T47D (cell line): ENCODE measurements at regions not wholly inside any gene's neighbourhood (a gene's known extent, or its start where the extent isn't known, plus 50 kb on each side); places are given as distances from the start of the nearest gene placed in this dataset.

Experiments
- DNase-seq, 2 experiments: peaks; one replicate each; pipeline versions ENCODE4 v3.0.0 to v3.0.0-alpha.2; 2011 to 2012; ENCODE audit warnings: low read depth in 1 of 2, low spot score in 1 of 2
- JUND ChIP-seq: IDR thresholded peaks from 2 replicates; pipeline ENCODE4 v1.6.1; 2012; ENCODE audit warnings: low read depth
- in situ Hi-C: cut with HindIII; loops from 2 replicates; pipeline ENCODE4 v1.10.0; 2016; ENCODE audit warnings: low sequenced_read_pairs, low pct_unique_long_range_greater_than_20kb

- no peak for DNase-seq
- in situ Hi-C loops = no loop called here
- TF ChIP-seq JUND = no peak
Measured at GRCh38 chr2:147520817-147521216, 324.0 kb upstream of the ACVR2A start.

DNA sequence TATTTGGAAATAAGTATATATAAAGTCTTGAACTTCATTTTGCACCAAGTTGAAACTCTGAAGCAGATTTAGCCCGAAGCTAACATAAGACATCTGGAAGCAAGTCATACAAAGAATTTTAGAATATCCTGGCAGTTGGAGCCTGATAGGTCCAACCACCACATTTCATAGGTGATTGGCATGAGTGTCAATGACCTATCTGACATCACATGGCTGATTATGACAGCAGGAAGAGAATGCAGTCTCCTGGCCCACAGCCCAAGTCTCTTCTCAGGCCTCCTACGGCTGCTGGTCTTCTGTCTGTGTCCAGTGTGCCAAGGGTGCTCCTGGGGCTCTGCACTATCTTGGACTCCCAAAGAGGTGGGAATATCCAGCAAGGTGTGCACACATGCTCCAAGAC is 325.7 kb upstream of the ACVR2A start:
- TF ChIP-seq JUND = no peak
- no peak for DNase-seq
- in situ Hi-C loops = no loop called here

DNA sequence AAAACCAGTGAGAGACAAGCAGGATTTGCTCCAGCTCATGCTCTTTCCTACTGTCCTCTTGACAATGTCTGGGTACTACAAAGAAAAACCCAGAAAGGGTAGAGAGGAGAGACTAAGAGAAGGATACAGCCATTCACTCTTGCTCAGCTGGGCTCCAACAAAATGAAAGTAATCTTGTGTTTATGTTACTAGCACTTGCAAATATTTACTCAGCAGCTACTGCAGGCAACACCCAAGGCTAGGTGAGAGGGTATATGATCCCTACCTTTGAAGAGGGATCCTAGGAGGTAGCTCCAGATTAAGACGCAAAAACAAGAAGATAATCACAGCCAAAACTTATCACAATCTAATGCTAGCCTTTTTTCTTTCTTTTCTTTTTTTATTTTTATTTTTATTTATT is 329.6 kb upstream of the ACVR2A start:
- no peak for TF ChIP-seq JUND
- in situ Hi-C loops = no loop called here
- peak in 1 of 2 experiments; percentile 37 for DNase-seq

DNA sequence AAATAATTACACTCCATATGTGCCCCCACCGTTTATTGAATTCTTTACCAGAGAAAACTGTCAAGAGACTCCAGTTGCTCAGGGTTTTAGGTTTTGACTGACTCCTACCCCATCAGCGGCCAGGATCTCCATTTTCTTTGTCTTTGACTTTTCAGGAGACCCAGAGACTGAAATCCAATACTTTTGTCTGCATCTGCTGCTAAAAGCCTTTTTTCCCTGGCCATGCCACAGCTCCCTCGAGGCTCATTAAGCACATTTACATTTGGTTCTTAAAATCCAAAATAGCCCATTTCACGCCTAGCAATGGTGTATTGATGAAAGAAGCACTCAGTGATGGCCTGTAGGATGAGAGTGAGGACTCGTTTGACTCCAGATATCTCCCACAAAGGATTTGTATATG is 332.6 kb upstream of the ACVR2A start:
- TF ChIP-seq JUND = no peak
- no peak for DNase-seq
- in situ Hi-C loops = no loop called here

DNA sequence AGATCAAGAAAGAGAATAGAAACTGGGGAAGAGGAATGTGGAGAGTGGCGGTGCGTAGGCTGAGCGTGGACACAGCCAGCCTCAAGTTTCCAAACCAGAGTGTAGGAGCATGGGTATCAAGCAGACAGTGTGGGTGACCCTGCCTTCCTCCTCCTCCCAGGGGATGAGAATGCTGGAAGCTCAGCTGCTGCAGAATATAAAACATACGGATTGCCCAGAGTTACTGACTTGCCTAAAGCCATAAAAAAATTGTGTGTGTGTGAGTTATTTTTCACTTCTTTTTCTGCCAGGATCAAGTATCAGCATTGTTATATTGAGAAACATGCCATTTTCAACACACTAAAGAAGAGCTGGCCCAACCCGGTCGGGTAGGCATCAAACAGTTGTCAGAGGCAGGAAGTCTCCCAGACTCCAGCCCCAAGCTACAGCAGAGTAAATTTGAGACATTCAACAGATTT is 333.3 kb upstream of the ACVR2A start:
- in situ Hi-C loops = no loop called here
- no peak for TF ChIP-seq JUND
- no peak for DNase-seq

GRCh38 chr2:147509821-147510220 is 335.0 kb upstream of the ACVR2A start:
- in situ Hi-C loops = no loop called here
- no peak for TF ChIP-seq JUND
- DNase-seq = no peak

- DNase-seq = no peak
- no peak for TF ChIP-seq JUND
- in situ Hi-C loops = no loop called here
Measured at GRCh38 chr2:147506889-147507288, 337.9 kb upstream of the ACVR2A start.

GRCh38 chr2:147502711-147503290 is 342.0 kb upstream of the ACVR2A start:
- in situ Hi-C loops = no loop called here
- no peak for DNase-seq
- no peak for TF ChIP-seq JUND

DNA sequence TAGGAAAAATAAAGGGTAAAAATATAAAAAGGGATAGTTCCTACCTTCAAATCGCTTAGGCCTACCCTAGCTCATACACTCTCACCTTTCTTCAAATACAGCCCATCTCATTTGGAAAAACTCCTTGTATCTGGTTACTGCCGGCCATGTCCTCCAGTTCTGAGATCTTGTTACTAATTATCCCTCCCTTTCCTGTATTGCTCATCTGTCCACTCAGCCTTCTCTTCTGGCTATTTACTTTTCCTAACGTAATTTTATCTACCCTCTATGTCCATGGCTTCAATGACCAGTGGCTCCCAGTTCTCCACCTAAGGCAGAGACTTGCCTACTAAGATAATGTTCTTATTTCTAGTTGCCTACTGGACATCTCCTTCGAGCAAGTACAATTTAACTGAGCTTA is 342.9 kb upstream of the ACVR2A start:
- in situ Hi-C loops = no loop called here
- no peak for TF ChIP-seq JUND
- no peak for DNase-seq

DNA sequence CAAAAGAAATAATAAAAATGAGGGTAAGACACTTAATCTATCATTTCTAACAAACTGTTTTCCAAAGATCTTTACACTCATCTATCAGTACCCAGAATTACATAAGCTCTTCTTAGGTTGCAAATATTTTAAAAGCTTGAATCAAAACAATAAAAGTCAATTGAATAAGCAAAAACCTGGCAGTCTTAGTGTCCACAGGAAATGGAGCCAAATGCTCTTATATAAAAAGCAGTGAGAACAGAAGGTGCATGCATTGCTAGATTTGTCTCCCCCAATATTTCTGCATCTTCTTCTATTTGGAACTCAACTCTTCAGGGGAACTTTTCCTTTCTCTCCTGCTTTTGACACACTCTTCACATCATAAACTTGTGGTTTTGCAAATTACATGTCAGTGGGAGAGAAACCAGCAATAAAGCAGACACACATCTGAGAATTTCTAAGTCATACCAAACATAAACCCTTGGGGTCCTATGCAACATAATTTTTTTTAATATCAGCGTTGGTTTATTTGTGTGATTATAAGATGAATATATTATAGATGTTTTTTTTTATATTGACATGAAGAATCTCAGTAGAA is 343.9 kb upstream of the ACVR2A start:
- in situ Hi-C loops = no loop called here
- TF ChIP-seq JUND = no peak
- no peak for DNase-seq

DNA sequence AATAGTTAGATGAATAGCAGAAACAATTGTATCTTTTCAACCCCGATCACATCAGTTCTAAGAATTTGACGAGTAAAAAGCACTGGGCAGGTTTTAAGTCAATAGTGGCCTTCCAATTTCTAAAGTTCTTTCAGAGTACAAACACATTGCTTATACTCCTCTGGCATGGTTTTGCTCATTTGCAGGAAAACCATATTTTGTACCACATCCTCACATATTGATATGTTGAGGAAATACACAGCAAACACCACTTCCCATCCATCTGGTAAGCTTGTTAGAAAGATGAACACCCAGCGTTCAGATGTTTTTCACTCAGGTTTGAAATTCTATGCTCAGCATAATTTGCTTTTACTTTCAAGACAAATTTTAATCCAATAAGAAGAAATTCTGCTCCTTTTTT is 344.6 kb upstream of the ACVR2A start:
- TF ChIP-seq JUND = no peak
- in situ Hi-C loops = no loop called here
- DNase-seq = no peak

DNA sequence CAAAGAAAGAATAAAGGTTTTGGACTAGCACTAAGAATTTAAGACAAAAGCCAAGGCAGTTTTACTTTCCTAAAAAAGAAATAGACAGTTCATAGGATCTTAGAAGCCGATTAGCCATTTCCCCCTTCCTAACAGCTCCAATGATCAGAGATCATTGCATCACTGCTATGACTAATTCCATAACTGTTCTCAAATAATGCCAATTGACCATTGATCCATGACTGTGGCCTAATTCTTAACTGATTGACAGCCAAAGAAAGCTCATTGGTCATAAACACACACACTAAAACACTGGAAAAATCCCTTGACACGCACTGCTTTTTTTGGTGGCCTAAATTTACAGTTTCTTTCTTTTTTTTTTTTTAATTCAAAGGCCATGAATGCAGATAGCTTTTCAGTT is 345.0 kb upstream of the ACVR2A start:
- no peak for TF ChIP-seq JUND
- in situ Hi-C loops = no loop called here

DNA sequence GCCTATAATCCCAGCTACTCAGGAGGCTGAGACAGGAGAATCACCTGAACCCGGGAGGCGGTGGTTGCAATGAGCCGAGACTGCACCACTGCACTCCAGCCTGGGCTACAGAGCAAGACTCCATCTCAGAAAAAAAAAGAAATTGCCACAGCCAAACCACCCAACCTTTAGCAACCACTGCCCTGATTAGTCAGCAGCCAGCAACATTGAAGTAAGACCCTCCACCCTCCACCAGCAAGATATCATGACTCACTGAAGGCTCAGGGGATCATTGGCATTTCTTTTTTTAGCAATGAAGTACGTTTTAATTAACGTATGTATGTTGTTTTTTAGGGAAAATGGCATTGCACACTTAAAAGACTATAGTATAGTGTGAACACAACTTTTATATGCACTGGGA is 349.1 kb upstream of the ACVR2A start:
- in situ Hi-C loops = no loop called here
- no peak for TF ChIP-seq JUND
- DNase-seq = no peak

More for the DNA sequence above, 345.0 kb upstream of the ACVR2A start:
- DNase-seq = no peak

DNA sequence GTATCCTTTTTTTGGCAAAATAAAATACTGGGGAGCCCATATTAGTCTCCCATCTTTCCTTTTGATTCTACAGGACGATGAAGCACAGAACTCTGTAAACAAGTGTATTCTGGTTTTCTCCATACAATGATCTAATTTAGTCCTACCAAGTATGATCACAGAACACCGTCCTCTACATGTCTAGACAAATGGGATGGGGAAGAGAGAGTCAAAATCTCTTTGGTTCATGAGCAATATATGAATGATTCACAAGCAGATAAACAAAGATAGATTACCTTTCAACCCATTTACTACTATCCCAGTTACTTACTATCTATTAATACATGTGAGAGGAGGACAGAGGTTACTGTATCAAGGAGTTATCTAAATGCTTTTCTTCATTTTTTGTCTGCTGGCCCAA is 352.4 kb upstream of the ACVR2A start:
- TF ChIP-seq JUND = no peak
- in situ Hi-C loops = no loop called here
- no peak for DNase-seq
